Dendritic cell treated with granulocyte-macrophage colony-stimulating factor and Interleukin-4, amounts not matched to agents 40 ng/mL and 50 ng/mL, for 4 days (primary cell): ENCODE measurements at regions not wholly inside any gene's neighbourhood (a gene's known extent, or its start where the extent isn't known, plus 50 kb on each side); places are given as distances from the start of the nearest gene placed in this dataset.
"Not testable (repeated sequence)": the region's sequence is repeated elsewhere in the genome, so short reads cannot be mapped to it uniquely, and the experiment has no call there.

Source experiments
- H3K27ac Mint-ChIP-seq: one replicate; pipeline ENCODE4 v1.8.0; 2022; ENCODE audit warnings: mild to moderate bottlenecking, mixed read lengths
- H3K27me3 Mint-ChIP-seq: one replicate; pipeline ENCODE4 v1.8.0; 2022; ENCODE audit warnings: mild to moderate bottlenecking, mixed read lengths
- H3K36me3 Mint-ChIP-seq: one replicate; pipeline ENCODE4 v1.8.0; 2022; ENCODE audit warnings: low read depth, mixed read lengths
- H3K4me1 Mint-ChIP-seq: one replicate; pipeline ENCODE4 v1.8.0; 2022; ENCODE audit warnings: low read depth, mixed read lengths
- H3K4me3 Mint-ChIP-seq: one replicate; pipeline ENCODE4 v1.8.0; 2022; ENCODE audit warnings: mild to moderate bottlenecking, moderate library complexity, mixed read lengths
- H3K9me3 Mint-ChIP-seq: one replicate; pipeline ENCODE4 v1.8.0; 2022; ENCODE audit warnings: mixed read lengths
- intact Hi-C: fragments of 100-400 bp; cut with micrococcal nuclease; formaldehyde crosslinking; loops from one replicate; pipeline ENCODE4 v1.15.0; 2022

DNA sequence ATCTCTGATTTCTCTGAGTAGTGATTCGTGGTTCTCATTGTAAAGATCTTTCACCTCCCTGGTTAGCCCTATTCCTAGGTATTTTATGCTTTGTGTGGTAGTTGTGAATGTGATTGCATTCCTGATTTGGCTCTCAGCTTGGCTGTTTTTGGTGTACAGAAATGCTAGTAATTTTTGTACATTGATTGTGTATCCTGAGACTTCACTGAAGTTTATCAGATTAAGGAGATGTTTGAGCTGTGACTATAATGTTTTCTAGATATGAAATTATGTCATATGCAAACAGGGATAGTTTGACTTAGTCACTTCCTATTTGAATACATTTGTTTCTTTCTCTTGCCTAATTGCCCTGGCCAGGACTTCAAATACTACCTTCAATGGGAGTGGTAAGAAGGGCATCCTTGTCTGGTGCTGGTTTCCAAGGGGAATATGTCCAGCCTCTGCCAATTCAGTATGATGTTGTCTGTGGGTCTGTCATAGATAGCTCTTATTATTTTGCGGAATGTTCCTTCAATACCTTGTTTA is 251.9 kb upstream of the ZNF804A start:
- H3K4me1 Mint-ChIP-seq, result no peaks in the 10 kb centered on the region
- no peak overlapping the region for H3K4me3 Mint-ChIP-seq
- no peak overlapping the region for H3K27ac Mint-ChIP-seq
- H3K9me3 Mint-ChIP-seq, result peaks cover 24% of the 10 kb centered on the region
- no peaks in the 10 kb centered on the region for H3K27me3 Mint-ChIP-seq
- no peaks in the 10 kb centered on the region for H3K36me3 Mint-ChIP-seq
- intact Hi-C loops, result no loop called here

DNA sequence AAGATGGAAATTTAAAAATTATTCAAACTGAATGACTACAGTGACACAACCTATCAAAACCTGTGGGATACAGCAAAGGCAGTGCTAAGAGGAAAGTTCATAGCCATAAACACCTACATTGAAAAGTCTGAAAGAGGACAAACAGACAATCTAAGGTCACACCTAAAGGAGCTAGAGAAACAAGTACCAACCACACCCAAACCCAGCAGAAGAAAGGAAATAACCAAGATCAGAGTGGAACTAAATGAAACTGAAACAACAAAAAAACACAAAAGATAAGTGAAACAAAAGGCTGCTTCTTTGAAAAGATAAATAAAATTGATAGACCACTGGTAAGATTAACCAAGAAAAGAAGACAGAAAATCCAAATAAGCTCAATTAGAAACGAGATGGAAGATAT is 247.2 kb upstream of the ZNF804A start:
- no peak overlapping the region for H3K27ac Mint-ChIP-seq
- peaks cover 26% of the 10 kb centered on the region for H3K9me3 Mint-ChIP-seq
- no peaks in the 10 kb centered on the region for H3K4me1 Mint-ChIP-seq
- no peaks in the 10 kb centered on the region for H3K36me3 Mint-ChIP-seq
- no peak overlapping the region for H3K4me3 Mint-ChIP-seq
- H3K27me3 Mint-ChIP-seq, result no peaks in the 10 kb centered on the region
- intact Hi-C loops, result no loop called here

DNA sequence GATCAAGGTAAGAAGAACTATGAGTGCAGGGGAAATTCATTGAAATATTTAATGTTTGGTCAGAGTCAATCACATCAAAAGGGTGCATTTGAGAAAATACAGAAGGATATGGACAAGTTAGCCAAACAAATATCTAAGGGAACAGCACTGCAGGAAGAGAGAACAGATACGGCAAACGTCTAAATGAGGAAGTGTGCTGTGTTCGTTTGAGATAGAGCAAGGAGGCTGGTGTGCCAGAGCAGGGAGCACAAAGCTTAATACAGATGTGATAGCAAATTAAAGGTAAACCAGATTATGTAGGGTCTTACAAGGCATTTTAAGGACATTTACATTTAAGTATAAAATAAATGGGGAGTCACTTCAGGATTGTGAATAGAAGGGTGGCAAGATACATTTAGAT is 241.3 kb upstream of the ZNF804A start:
- H3K4me3 Mint-ChIP-seq, result no peak overlapping the region
- intact Hi-C loops, result no loop called here
- no peaks in the 10 kb centered on the region for H3K36me3 Mint-ChIP-seq
- H3K9me3 Mint-ChIP-seq, result no peaks in the 10 kb centered on the region
- no peaks in the 10 kb centered on the region for H3K27me3 Mint-ChIP-seq
- H3K27ac Mint-ChIP-seq, result no peak overlapping the region
- H3K4me1 Mint-ChIP-seq, result no peaks in the 10 kb centered on the region

DNA sequence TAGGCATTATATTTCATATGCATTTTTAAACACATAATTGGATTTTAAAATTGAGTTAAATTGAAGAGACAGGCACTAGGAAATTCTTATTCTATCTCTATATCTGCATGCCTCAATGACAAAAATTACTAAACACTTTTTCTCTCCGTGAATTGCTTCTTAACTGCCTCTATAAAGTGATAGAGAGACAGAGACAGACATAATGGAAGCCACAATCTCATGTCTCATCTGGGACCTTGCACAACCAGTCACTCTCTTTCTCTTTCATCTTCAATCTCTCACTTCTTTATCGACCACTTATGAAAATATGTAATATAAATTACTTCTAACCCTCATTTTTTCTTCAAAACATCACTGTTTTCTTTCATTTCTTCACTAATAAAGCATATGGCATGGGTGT is 238.9 kb upstream of the ZNF804A start:
- no peaks in the 10 kb centered on the region for H3K4me1 Mint-ChIP-seq
- no peaks in the 10 kb centered on the region for H3K27me3 Mint-ChIP-seq
- no peaks in the 10 kb centered on the region for H3K36me3 Mint-ChIP-seq
- no peak overlapping the region for H3K27ac Mint-ChIP-seq
- H3K9me3 Mint-ChIP-seq, result no peaks in the 10 kb centered on the region
- intact Hi-C loops, result no loop called here
- H3K4me3 Mint-ChIP-seq, result no peak overlapping the region

DNA sequence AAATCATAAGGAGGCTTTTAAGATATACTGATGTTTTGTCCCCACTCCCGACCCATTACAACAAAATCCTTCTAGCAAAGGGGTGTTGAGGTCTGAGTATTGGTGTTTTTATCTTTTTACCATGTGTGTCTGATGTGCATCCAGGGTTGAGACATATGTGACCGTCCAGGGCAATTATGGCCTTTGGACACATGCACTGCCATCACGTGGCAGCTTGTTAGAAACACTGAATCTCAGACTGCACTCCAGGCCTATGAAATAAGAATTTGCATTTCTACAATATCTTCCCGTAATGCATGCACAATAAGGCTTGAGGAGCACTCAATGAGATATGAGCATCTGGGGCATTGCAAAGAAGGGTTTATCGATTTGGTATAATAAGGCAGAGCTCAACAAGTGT is 235.1 kb upstream of the ZNF804A start:
- peaks cover 1% of the 10 kb centered on the region for H3K9me3 Mint-ChIP-seq
- intact Hi-C loops, result no loop called here
- H3K36me3 Mint-ChIP-seq, result no peaks in the 10 kb centered on the region
- no peaks in the 10 kb centered on the region for H3K27me3 Mint-ChIP-seq
- no peaks in the 10 kb centered on the region for H3K4me1 Mint-ChIP-seq
- no peak overlapping the region for H3K27ac Mint-ChIP-seq
- H3K4me3 Mint-ChIP-seq, result no peak overlapping the region

DNA sequence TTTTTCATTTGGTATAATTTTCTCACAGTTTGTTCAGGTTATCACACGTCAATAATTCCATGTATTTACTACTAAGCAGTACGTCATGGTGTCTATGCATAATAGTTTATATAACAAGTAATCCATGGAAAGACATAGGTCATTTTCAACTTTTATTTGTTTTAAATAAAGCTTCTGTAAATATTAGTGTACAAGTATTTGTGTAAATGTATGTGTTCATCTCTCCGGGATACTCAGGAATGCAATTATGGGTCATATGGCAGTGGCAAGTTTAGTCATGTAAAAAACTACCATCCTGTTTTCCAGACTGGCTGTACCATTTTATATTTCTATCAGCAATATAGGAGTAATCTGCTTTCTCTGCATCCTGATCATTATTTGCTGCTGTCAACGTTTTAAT is 231.1 kb upstream of the ZNF804A start:
- Mint-ChIP-seq H3K27ac (no peak overlapping the region), H3K9me3 (peaks cover 14% of the 10 kb centered on the region), H3K4me3 (no peak overlapping the region), H3K4me1 (no peaks in the 10 kb centered on the region), H3K27me3 (no peaks in the 10 kb centered on the region), H3K36me3 (no peaks in the 10 kb centered on the region)
- intact Hi-C loops, result no loop called here

DNA sequence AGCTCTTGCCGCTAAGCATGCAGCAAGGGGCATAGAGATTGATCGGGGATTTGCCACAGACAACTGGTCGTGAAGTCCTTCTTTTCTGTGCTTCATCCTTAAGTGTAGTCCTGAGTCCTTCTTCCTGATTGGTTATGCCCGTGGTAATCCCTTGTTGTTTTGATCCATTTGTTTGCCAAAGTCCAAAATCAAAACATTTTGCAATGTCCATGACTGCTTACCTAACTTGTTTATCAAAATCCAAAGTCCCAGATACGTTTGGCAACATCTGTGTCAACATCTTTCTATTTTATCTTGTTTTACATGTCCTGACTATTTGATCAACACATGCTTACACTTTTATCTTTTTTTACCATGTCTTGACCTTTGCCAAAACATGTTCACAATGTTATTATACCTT is 229.0 kb upstream of the ZNF804A start:
- H3K4me3 Mint-ChIP-seq, result no peak overlapping the region
- no peaks in the 10 kb centered on the region for H3K36me3 Mint-ChIP-seq

DNA sequence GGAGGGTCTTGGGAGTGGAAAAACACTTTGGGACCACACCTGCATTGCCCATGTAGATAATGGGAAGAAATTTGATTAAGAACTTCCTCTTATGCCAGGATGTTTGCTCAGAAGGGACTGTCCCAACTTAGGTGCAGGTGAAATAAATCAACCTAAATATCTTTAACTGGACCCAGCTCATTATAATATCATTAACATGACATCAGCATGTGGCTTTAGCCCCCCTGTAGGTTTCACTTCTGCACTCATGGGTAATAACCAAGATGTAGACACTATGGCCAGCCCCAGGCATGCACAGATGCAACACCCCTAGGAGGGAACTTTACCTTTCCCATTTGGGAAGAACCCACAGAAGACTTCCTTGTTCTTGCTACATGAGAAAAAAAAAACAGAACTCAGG is 227.4 kb upstream of the ZNF804A start:
- Mint-ChIP-seq H3K36me3 (no peaks in the 10 kb centered on the region), H3K27me3 (no peaks in the 10 kb centered on the region), H3K4me3 (no peak overlapping the region), H3K27ac (no peak overlapping the region), H3K4me1 (no peaks in the 10 kb centered on the region), H3K9me3 (peaks cover 14% of the 10 kb centered on the region)
- intact Hi-C loops, result no loop called here

More for the DNA sequence above, 229.0 kb upstream of the ZNF804A start:
- H3K27me3 Mint-ChIP-seq, result no peaks in the 10 kb centered on the region
- H3K9me3 Mint-ChIP-seq, result peaks cover 14% of the 10 kb centered on the region
- H3K4me1 Mint-ChIP-seq, result no peaks in the 10 kb centered on the region
- intact Hi-C loops, result no loop called here
- H3K27ac Mint-ChIP-seq, result no peak overlapping the region

DNA sequence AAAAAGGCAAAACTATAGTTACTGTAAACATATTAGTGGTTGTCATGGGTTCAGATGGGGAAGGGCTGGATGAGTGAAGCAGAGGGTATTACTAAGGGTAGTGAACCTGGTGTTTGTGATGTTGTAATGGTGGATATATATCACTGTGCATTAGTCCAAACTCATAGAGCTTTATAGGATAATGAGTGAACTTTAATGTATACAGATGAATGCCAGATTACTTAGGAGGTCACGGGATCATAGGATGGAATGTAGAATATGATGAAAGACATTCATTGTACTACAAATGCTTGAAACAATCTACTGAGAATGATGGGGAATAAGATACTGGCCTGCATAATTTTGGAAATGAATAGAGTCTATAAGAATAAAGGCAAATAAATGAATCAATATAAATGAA is 226.7 kb upstream of the ZNF804A start:
- H3K4me1 Mint-ChIP-seq, result no peaks in the 10 kb centered on the region
- H3K27ac Mint-ChIP-seq, result no peak overlapping the region
- peaks cover 14% of the 10 kb centered on the region for H3K9me3 Mint-ChIP-seq
- H3K36me3 Mint-ChIP-seq, result no peaks in the 10 kb centered on the region
- intact Hi-C loops, result no loop called here
- no peaks in the 10 kb centered on the region for H3K27me3 Mint-ChIP-seq
- H3K4me3 Mint-ChIP-seq, result no peak overlapping the region

DNA sequence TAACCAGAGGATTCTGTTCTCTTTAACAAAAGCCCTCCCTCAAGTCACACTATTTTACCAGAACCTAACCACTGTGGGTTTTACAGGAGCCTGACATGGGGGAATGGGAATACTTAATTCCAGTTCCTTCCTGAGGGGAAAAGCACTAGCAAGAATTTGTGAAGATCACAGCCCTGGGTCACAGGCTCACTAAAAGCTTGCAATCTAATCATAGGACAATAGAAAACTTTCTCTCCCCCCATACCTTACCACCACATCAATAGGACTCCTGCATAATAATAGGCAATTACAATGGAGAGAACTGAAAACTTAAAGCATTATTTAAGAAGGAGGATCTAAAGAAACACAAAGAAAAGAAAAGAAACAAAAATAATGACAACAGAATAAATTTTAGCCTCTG is 225.8 kb upstream of the ZNF804A start:
- no peaks in the 10 kb centered on the region for H3K4me1 Mint-ChIP-seq
- H3K9me3 Mint-ChIP-seq, result peaks cover 14% of the 10 kb centered on the region
- intact Hi-C loops, result no loop called here
- no peak overlapping the region for H3K4me3 Mint-ChIP-seq
- H3K36me3 Mint-ChIP-seq, result no peaks in the 10 kb centered on the region
- no peaks in the 10 kb centered on the region for H3K27me3 Mint-ChIP-seq
- no peak overlapping the region for H3K27ac Mint-ChIP-seq

DNA sequence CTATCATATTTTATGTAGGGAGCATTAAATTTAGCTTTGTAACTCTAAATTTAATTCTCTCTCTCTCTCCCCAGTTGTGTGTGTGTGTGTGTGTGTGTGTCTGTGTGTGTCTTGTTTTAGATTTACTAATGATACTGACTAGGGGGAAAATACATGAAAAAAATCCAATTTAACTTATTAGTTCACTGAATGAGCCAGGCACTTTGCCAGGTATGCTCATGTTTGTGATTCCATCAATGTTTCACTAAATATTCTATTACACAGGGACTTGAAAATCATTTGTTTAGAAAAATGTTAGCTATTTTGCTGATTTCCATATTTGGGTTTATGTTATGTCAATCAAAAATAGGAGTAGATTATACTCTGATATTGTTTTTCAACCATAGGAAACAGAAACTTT is 203.7 kb upstream of the ZNF804A start:
- H3K4me1 Mint-ChIP-seq, result no peaks in the 10 kb centered on the region
- H3K4me3 Mint-ChIP-seq, result no peak overlapping the region
- H3K9me3 Mint-ChIP-seq, result peaks cover 2% of the 10 kb centered on the region
- H3K27me3 Mint-ChIP-seq, result no peaks in the 10 kb centered on the region
- no peak overlapping the region for H3K27ac Mint-ChIP-seq
- no peaks in the 10 kb centered on the region for H3K36me3 Mint-ChIP-seq
- intact Hi-C loops, result no loop called here

DNA sequence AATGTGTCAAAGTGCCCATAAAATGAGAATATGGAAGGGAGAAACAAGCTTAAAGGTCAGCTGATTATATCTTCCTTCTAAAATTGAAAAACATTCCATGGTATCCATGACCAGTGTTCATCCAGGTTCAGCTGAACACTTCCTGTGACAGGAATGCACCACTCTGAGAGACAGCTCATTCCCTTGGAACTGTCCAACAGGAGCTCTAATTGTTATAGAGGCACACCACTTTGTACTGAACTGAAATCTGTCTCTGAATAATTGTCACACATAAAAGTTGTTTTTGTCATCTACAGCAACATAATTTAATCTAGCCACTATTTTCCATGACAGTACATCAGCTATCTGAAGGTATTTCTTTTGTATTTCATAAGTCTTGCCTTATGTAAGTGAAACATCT is 195.9 kb upstream of the ZNF804A start:
- Mint-ChIP-seq H3K36me3 (no peaks in the 10 kb centered on the region), H3K9me3 (peaks cover 7% of the 10 kb centered on the region)

DNA sequence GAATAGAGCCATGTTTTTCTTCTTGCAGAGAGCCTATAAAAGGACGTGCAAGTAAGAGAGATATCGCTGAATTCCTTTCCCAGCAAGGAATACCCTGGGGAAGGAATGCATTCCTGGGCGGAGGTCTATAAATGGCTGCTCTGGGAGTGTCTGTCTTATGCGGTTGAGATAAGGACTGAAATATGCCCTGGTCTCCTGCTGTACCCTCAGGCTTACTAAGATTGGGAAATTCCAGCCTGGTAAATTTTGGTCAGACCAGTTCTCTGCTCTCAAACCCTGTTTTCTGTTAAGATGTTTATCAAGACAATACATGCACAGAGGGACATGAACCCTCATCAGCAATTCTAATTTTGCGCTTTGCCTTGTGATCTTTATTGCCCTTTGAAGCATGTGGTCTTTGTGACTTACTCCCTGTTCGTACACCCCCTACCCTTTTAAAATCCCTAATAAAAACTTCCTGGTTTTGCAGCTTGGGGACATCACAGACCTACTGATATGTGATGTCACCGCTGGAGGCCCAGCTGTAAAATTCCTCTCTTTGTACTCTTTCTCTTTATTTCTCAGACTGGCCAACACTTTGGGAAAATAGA is 191.2 kb upstream of the ZNF804A start:
- H3K4me3 Mint-ChIP-seq, H3K27ac Mint-ChIP-seq, H3K36me3 Mint-ChIP-seq, H3K4me1 Mint-ChIP-seq, intact Hi-C loops, H3K27me3 Mint-ChIP-seq: not testable (repeated sequence)
- H3K9me3 Mint-ChIP-seq, result peaks cover 16% of the 10 kb centered on the region

More for the DNA sequence above, 195.9 kb upstream of the ZNF804A start:
- intact Hi-C loops, result no loop called here
- H3K4me3 Mint-ChIP-seq, result no peak overlapping the region
- H3K27me3 Mint-ChIP-seq, result no peaks in the 10 kb centered on the region
- no peaks in the 10 kb centered on the region for H3K4me1 Mint-ChIP-seq
- no peak overlapping the region for H3K27ac Mint-ChIP-seq

DNA sequence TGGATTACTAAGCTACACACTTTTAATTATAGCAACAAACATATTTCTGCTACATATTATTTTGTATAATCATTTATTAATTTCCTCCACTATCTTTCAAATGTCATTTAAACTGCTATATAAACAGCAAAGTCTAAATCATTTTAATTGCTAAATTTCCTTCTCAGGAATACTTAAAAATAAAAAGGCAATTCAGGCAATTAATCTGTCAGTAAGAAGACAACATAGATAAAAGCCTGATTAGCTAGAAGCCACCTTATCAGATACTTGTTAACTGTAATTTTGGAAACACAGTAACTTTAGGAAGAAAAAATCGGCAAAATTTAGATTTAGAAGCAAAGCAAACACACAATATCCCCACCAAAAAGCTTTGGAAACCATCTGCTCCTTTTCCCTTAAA is 188.2 kb upstream of the ZNF804A start:
- Mint-ChIP-seq H3K36me3 (no peaks in the 10 kb centered on the region), H3K27ac (no peak overlapping the region), H3K4me1 (no peaks in the 10 kb centered on the region), H3K27me3 (no peaks in the 10 kb centered on the region), H3K4me3 (no peak overlapping the region), H3K9me3 (peaks cover 16% of the 10 kb centered on the region)
- intact Hi-C loops, result no loop called here

DNA sequence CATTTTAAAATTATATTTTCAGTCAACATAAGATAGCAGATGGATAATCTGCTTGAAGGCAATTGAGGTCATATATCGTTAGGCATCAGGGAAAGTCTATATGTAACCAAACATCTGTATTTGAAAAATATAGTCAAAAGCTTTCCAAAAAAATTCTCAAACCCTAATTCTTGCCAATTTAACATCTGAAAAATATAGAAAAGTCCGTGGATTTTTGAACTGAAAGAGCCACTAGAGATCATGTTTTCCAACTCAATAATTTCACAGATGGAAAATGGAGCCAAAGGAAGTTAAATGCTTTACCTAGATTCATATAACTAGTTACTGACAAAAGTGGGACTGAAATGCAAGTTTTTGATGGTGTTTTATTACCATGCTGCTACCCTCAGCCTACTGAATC is 185.1 kb upstream of the ZNF804A start:
- no peaks in the 10 kb centered on the region for H3K36me3 Mint-ChIP-seq
- intact Hi-C loops, result no loop called here
- H3K27ac Mint-ChIP-seq, result no peak overlapping the region
- H3K4me1 Mint-ChIP-seq, result no peaks in the 10 kb centered on the region
- H3K27me3 Mint-ChIP-seq, result no peaks in the 10 kb centered on the region
- peaks cover under 1% of the 10 kb centered on the region for H3K9me3 Mint-ChIP-seq
- H3K4me3 Mint-ChIP-seq, result no peak overlapping the region
